ENCODE measurements at regions not wholly inside any gene's neighbourhood (a gene's known extent, or its start where the extent isn't known, plus 50 kb on each side); places are given as distances from the start of the nearest gene placed in this dataset.

DNA sequence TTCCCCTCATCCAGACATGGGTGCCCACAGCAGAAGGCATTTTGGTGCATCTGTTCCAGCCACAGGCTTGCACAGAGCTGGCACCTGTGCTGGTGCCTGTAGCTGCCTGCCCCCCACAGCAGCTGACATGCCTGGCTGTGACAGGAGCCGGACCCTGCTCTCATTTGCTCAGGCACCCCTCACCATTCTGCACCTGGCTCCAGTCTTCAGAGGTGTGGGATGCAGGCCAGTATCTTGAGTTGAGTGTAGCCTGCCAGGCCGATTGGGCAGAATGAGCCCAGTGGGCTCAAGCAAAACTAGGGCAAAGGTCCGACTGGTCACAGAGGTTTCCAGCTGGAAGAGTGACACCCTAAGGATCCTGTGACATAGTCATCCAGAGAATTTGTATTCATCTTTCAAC is 887.7 kb downstream of the CDH11 start:
- ATAC-seq = no peak
- no peak for TF ChIP-seq RBBP5 (conservative IDR thresholded peaks at IDR 0.05)
- TF ChIP-seq NR2F1 (conservative IDR thresholded peaks at IDR 0.05) = no peak
- Histone ChIP-seq H3K4me3 (no peak overlapping the region), H2AFZ (ENCODE audit: control insufficient read depth, low read depth, low read length) (no peak overlapping the region), H3K4me2 (ENCODE audit: control insufficient read depth, insufficient read depth) (no peak overlapping the region), H3K9me3 (replicated peaks; ENCODE audit: control insufficient read depth, insufficient read depth, low read length) (no peaks in the 10 kb centered on the region; the same call in 2 of the 3 replicates), H3K9ac (ENCODE audit: control insufficient read depth, insufficient read depth, low read length) (no peak overlapping the region), H4K20me1 (ENCODE audit: control insufficient read depth, insufficient read depth) (no peaks in the 10 kb centered on the region), H3K27ac (ENCODE audit: control insufficient read depth, insufficient read depth) (no peak overlapping the region), H3K36me3 (ENCODE audit: control insufficient read depth in 2 of 2, insufficient read depth in 2 of 2, low read length in 1 of 2) (no peaks in the 10 kb centered on the region), H3K4me1 (ENCODE audit: control insufficient read depth, insufficient read depth, low read length) (no peaks in the 10 kb centered on the region), H3K79me2 (ENCODE audit: control insufficient read depth, insufficient read depth, low read length) (no peaks in the 10 kb centered on the region), H3K27me3 (replicated peaks in 1 of 2; ENCODE audit: control insufficient read depth in 2 of 2, insufficient read depth in 2 of 2, low read length in 1 of 2) (no peaks in the 10 kb centered on the region)
- intact Hi-C loops (cut with micrococcal nuclease; ENCODE audit: unreplicated experiment) (no loop called here), in situ Hi-C loops (cut with MboI) (no loop called here)
- DNase-seq (ENCODE audit: low read depth, low spot score) = no peak
- 19% methylated on average over 3 of the region's 3 CpGs for WGBS (ENCODE audit: insufficient coverage, insufficient replicate concordance, low lambda C conversion rate, missing lambda C conversion rate)
- ChIA-PET CTCF (no interaction called here), POLR2A (no interaction called here), SMC1A (ENCODE audit: uncharacterized antibody, unreplicated experiment) (no interaction called here), RAD21 (ENCODE audit: unreplicated experiment) (no interaction called here)
- no peak for FAIRE-seq
- BruUV-seq (replicated peaks) = no TSS peak

- in situ Hi-C loops (cut with MboI) (no loop called here), intact Hi-C loops (cut with micrococcal nuclease; ENCODE audit: unreplicated experiment) (no loop called here)
- no TSS peak for BruUV-seq (replicated peaks)
- no peaks in the 10 kb centered on the region for H3K4me1 ChIP-seq (ENCODE audit: control insufficient read depth, insufficient read depth, low read length)
- H4K20me1 ChIP-seq (ENCODE audit: control insufficient read depth, insufficient read depth) = no peaks in the 10 kb centered on the region
- POLR2A ChIA-PET = no interaction called here
- FAIRE-seq (no peak), DNase-seq (ENCODE audit: low read depth, low spot score) (no peak), ATAC-seq (no peak)
- SMC1A ChIA-PET (ENCODE audit: uncharacterized antibody, unreplicated experiment) = no interaction called here
- no peak overlapping the region for H3K9ac ChIP-seq (ENCODE audit: control insufficient read depth, insufficient read depth, low read length)
- H3K27ac ChIP-seq (ENCODE audit: control insufficient read depth, insufficient read depth) = no peak overlapping the region
- no peaks in the 10 kb centered on the region for H3K79me2 ChIP-seq (ENCODE audit: control insufficient read depth, insufficient read depth, low read length)
- no peaks in the 10 kb centered on the region for H3K36me3 ChIP-seq (ENCODE audit: control insufficient read depth in 2 of 2, insufficient read depth in 2 of 2, low read length in 1 of 2)
- H3K27me3 ChIP-seq (replicated peaks in 1 of 2; ENCODE audit: control insufficient read depth in 2 of 2, insufficient read depth in 2 of 2, low read length in 1 of 2) = no peaks in the 10 kb centered on the region
- H3K9me3 ChIP-seq (replicated peaks; ENCODE audit: control insufficient read depth, insufficient read depth, low read length) = no peaks in the 10 kb centered on the region
- RAD21 ChIA-PET (ENCODE audit: unreplicated experiment) = no interaction called here
- CTCF ChIA-PET = no interaction called here
- H3K4me3 ChIP-seq = no peak overlapping the region
- 0% methylated on average over 2 of the region's 2 CpGs for WGBS (ENCODE audit: insufficient coverage, insufficient replicate concordance, low lambda C conversion rate, missing lambda C conversion rate)
- H3K4me2 ChIP-seq (ENCODE audit: control insufficient read depth, insufficient read depth) = no peak overlapping the region
- no peak overlapping the region for H2AFZ ChIP-seq (ENCODE audit: control insufficient read depth, low read depth, low read length)
- TF ChIP-seq SMARCA5 (IDR thresholded peaks at IDR 0.05) (no peak), FOXM1 (IDR thresholded peaks at IDR 0.05; ENCODE audit: low read depth, low read length) (no peak), USF1 (IDR thresholded peaks at IDR 0.05; ENCODE audit: borderline replicate concordance, extremely low read length, insufficient read depth, low read depth, low read length) (no peak), NR2C1 (IDR thresholded peaks at IDR 0.05) (no peak), ZNF24 (IDR thresholded peaks at IDR 0.05) (no peak), ETV6 (conservative IDR thresholded peaks at IDR 0.05 in 1 of 2, IDR thresholded peaks at IDR 0.05 in 1 of 2; ENCODE audit: borderline replicate concordance in 1 of 2, low read depth in 1 of 2) (no peak), ZBTB40 (IDR thresholded peaks at IDR 0.05; ENCODE audit: borderline replicate concordance) (no peak), MTA3 (IDR thresholded peaks at IDR 0.05; ENCODE audit: borderline replicate concordance, low read length) (no peak)
- TF ChIP-seq, protein P1, sequence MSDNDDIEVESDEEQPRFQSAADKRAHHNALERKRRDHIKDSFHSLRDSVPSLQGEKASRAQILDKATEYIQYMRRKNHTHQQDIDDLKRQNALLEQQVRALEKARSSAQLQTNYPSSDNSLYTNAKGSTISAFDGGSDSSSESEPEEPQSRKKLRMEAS (IDR thresholded peaks at IDR 0.05; ENCODE audit: low read depth, low read length) = no peak
- TF ChIP-seq, protein P2, sequence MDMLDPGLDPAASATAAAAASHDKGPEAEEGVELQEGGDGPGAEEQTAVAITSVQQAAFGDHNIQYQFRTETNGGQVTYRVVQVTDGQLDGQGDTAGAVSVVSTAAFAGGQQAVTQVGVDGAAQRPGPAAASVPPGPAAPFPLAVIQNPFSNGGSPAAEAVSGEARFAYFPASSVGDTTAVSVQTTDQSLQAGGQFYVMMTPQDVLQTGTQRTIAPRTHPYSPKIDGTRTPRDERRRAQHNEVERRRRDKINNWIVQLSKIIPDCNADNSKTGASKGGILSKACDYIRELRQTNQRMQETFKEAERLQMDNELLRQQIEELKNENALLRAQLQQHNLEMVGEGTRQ (IDR thresholded peaks at IDR 0.05; ENCODE audit: borderline replicate concordance, low read depth, low read length) = no peak
Observed at GRCh38 chr16:64225696-64226095, 896.2 kb downstream of the CDH11 start.
